HG02943 (cell line): ENCODE measurements at regions not wholly inside any gene's neighbourhood (a gene's known extent, or its start where the extent isn't known, plus 50 kb on each side); places are given as distances from the start of the nearest gene placed in this dataset.
"Not testable (repeated sequence)": the region's sequence is repeated elsewhere in the genome, so short reads cannot be mapped to it uniquely, and the experiment has no call there.

Experiments used
- ATAC-seq: cut with Tn5 transposase; IDR thresholded peaks from one replicate; pipeline ENCODE4 v1.9.1; 2021; ENCODE audit warnings: mild to moderate bottlenecking, low read depth, moderate library complexity; ENCODE audit not compliant: unreplicated experiment

DNA sequence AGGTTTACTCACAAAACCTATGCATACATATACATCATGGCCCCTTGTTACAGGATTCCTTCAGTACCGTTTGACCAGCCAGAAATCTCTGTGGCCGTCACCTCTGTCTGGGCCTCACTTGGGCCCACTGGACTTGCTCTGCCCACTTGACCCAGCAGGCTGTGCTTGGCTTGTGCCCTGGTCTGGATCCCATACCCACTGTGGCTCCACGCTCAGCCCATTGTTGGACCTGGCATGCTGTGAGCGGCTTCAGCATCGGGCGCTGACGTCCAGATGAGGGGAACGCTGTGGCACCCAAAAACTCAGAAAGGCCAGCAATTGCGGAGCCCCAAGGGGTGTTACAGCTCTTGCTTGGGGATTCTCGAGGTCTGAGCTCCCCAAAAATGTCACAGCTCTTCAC lies 733.6 kb downstream of the PLOD2 start:
- ATAC-seq, result no peak

DNA sequence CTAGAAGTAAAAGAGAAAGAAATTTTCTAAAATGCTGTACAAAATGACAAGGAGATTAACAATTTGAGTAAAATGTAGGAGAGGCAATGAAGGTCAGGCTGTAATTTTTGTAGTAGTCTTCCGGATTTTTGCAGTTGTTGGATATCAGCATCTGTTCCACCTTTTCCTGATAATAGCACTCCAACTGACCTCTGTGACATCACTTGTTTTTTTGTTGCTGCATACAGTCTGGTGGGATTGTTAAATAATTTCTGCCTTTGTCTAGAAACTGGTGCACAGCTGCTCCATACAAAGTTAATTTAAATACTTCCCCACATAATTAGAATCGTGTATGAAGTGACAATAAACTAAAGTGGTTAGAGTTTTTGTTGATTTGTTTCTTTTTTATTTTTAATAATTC lies 731.4 kb downstream of the PLOD2 start:
- no peak for ATAC-seq

DNA sequence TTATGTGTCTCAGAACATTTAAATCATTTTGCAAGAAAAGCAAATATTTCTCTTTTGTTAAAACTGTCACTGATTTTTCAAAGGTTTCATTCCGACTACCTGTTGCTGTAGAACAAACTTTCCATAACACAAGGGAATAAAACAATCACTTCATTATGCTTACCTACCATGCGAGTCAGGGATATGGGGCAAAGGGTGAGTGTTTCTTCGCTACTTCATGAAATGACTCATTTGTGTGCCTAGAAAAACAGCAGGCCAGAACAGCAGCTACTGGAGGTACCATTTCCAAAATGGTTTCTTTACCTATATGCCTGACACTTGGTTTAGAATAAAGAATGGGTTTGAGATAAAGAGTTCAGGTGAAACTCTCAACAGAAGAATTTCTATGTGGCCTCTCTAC lies 712.5 kb downstream of the PLOD2 start:
- no peak for ATAC-seq

DNA sequence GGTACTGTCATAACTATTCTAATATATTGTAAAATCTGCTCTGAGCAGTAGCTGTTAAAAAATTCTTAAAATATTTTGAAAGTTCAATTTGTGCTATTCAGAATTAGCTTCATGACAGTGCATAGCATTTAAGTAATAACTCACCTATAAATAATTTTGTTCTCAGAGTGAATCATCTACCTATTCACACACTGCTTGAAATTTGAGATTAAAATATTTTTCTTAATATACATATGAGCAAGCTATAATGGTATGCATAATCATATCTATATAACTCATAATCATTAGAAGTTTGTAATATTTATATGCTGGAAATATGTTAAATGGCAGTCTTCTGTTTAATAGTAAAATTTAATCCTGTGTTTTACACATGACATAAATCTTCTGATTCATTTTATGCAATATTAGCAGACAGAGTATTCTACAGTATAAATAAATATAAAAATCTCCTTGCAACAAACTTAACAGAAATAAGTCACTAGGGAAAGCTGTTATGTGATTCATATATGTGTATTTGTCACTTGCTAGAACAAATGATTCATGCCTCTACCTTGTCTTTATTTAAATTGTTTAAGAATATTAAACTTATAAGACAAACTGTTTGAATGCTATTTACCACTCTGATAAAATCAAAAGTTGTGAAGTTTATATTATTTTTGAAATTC lies 710.8 kb downstream of the PLOD2 start:
- no peak for ATAC-seq

DNA sequence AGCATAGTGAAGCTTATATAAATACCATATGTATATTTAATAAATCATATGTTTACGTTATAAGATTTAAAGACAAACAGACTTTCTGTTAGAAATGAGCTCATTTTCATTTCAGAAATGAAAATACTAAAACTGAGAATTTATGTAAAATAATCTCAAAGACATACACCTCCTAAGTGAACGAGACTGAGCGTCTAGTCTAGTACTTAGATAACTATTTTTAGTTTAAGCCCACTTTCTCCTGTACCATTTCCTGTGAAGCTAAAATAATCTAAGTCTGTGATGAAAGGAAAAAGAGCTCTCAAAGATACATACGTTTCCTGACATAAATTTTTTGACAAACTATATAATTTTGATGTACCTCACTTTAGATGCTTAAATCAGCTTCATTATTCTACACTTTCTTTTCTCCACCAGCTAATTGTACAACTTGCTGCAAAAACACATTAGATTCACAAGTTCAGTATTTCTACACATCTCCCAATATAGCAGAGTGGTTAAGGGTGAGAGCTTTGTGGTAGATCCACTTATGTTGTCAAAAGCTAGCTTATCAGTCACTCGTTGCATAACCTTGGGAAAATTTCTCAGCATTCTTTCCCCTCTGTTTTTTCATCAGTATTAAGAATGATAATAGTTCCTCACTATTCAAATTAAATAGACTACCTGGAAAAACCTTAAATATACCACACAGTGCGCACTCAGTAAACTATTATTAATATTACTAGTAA lies 703.0 kb downstream of the PLOD2 start:
- ATAC-seq, result no peak

DNA sequence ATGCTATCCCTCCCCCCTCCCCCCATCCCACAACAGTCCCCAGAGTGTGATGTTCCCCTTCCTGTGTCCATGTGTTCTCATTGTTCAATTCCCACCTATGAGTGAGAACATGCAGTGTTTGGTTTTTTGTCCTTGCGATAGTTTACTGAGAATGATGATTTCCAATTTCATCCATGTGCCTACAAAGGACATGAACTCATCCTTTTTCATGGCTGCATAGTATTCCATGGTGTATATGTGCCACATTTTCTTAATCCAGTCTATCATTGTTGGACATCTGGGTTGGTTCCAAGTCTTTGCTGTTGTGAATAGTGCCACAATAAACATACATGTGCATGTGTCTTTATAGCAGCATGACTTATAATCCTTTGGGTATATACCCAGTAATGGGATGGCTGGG lies 701.3 kb downstream of the PLOD2 start:
- ATAC-seq, result not testable (repeated sequence)

DNA sequence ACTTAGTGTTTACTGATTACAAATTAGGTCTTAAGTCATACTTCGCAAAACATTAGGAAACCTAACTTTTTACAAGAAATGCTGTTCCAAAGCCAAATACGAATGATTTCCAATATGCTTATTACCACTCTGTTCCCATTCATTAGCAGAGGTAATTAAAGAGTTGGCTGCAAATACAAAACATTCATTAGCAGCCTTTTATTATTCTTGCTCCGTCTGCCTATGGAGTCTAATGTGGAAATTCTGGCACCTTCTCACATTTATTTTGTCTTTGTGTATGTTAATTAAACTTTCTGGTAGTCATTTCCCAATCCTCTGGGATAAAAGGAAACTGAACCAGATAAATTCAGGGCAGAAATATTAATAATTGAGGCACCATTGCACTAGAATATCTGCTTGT lies 689.0 kb downstream of the PLOD2 start:
- ATAC-seq, result no peak

DNA sequence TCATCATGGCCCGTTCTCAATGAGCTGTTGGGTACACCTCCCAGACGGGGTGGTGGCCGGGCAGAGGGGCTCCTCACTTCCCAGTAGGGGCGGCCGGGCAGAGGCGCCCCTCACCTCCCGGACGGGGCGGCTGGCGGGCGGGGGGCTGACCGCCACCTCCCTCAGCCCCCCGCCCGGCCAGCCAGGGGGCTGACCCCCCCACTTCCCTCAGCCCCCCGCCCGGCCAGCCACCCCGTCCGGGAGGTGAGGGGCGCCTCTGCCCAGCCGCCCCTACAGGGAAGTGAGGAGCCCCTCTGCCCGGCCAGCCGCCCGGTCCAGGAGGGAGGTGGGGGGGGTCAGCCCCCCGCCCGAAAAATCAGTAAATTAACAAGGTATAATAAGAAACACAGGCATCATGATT lies 678.2 kb downstream of the PLOD2 start:
- ATAC-seq, result not testable (repeated sequence)

DNA sequence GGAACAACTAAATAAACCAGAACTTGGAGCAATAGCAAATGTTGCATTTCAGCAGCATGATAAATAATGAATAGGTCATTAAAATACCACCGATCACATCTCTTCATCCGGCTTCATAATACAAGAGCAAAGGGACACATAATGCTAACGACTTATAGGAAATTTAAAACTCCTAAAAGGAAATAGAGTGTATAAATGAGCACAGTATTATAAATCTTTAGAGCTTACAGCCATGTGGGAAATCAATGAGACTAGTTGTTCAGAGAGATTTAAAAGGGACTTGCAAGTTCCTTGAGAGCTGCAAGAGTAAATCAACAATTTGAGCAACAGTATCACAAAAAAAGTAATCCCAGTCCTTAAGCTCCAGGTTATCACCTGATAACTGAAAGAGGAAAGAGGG lies 677.0 kb downstream of the PLOD2 start:
- no peak for ATAC-seq

DNA sequence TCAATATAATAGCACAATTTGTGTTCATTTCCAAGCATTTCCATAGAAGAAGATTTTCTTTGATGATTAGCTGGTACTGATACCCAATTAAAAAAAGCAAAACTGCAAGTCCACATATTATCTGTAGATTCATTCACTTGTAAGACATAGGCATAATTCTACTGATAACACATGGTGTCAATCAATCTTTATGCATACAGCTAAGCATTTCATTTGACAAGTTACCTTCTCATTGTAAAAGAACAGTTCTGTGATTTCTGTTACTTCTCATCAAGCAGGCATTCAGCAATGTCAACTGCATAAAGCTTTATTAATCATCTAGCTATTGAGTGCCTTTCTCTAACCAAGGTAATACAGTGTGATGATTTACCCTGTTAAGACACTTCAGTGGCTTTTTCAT lies 672.0 kb downstream of the PLOD2 start:
- no peak for ATAC-seq

DNA sequence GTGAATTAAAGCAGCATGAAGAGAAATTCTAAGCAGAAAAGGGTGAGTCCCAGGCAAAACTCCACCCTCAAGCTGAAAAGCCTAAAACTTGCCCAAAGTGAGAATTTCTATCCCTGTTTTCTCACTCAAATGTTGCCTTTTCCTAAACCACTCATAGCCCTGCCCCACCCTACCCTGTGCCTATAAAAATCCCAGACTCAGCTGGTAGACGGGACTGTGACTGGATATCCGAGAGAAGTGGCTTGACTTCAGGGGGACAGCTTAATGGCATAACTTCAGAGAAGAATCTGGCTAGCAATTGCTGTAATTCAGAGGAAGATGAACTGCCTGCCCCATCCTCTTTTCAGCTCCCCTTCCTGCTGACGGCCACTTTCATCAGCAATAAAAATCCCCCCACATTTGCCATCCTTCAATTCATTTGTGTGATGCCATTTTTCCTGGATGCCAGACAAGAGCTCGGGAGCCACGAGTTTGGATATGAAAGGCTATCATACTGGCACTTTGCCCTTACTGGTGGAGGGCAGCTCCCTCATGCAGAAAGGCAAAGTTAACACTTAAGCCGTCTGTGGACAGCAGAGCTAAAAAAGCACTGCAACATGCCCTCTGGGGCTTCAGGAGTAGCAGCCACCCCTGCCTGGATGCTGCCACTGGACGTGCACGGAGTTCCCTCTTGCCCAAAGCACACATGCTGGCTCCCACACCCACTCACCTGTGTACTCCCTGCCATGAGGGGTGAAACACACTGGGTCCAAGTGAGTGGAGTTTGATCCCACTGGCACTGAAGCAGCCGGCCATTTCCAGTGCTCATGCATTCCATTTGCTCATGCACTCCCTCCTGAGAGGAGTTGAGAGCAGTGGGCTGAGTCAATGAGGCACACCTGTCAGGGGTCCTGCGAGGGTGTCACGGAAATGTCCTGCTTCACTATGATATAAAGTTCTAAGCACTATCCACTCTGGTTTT lies 670.6 kb downstream of the PLOD2 start:
- ATAC-seq, result no peak

DNA sequence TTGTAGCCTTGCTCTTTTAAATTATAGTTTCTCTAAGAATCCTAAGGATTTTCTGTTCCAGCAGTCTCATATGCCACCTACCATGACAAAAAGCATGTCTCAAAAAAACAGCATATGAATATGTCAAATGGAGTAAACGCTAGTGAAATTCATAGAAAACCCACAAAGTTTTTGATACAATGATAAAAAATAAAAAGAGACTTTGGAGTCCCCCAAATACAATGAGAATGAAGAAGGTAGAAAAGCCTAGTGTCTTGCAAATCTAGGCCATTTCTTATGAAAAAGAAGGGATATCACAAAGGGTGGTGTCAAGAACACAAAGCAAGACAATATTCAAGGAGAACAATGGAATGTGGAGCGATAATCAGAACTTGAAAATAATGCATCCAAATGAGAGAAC lies 668.5 kb downstream of the PLOD2 start:
- no peak for ATAC-seq

DNA sequence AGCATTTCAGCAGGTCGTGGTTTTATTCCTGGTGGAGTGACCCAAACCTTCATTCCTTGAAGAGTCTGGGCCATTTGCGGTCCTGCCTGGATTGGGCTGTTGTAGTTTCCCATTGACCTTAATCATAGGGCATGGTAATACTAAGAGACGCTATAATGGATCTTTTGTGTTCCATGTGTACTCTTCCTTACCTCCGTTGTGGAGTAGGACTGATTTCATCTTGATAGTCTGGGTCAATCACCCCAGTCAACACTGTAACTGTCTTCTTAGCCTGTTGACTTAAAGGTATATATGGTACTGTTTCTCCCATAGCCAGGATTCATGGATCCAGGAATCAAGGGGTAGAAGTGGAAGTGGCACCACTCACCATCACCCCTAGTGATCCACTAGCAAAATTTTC lies 643.6 kb downstream of the PLOD2 start:
- ATAC-seq, result not testable (repeated sequence)

DNA sequence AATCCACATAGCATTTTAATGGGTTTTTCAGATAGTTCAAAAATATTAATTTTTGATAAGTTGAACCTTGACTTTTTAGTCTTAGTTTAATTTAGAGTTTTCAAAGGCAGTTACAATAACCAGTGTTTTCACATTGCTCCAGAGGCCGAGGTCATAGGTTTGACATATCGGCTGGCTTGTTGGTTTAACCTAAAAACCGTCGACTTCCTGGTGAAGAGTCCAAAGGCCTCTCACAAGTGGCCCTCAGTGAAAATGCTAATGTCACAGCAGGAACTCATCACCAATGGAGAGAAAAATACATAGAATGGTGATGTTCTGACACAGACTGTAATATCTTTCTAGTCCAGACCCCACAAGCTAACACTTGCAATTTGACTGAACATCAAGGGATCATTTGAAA lies 642.3 kb downstream of the PLOD2 start:
- ATAC-seq, result no peak

DNA sequence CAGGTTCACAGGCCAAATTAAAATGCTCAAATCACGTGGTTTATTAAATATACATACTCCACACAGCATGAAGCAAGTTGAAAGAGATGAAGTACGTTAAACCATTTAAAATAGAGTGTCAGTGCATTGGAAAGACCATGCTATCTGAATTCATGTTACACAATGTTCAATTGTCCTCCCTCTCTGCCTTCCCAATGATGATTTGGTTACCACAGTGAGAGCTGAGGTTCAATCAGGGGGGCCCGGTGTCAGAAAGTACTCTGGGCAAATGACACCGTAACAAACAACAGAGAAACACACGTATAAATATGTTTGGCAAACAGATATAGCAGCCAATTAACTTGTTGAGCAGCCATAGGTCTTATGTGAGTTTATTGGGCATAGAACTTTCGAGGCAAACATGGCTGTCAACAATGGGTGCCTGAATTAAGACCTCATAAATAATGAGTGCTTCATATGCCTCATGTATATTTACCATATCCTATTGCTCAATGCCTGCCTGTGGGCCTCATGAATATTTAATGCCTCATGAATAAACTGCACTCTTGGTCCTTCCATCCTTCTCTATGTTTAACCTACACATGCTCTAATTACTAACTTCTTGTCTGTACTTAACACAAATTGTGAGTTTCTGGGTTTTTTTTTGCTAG lies 641.5 kb downstream of the PLOD2 start:
- no peak for ATAC-seq

DNA sequence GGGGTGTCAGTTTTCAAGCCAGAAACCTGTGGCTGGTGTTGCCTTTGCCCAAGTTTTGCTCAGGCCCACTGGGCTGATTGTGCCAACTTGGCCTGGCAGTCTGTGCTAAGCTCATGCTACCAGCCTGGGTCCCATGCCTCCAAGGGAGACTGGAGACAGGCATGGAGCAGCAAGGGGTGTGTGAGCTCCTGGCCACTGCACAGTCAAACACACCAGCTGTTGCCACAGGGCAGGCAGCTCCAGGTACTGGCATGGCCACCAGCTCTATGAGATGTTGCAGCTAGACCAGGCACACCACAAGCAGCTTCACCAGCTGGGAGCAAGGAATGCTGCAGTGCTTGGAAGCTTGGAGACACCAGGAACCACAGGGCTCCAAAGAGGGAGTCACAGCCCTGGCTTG lies 638.8 kb downstream of the PLOD2 start:
- no peak for ATAC-seq

DNA sequence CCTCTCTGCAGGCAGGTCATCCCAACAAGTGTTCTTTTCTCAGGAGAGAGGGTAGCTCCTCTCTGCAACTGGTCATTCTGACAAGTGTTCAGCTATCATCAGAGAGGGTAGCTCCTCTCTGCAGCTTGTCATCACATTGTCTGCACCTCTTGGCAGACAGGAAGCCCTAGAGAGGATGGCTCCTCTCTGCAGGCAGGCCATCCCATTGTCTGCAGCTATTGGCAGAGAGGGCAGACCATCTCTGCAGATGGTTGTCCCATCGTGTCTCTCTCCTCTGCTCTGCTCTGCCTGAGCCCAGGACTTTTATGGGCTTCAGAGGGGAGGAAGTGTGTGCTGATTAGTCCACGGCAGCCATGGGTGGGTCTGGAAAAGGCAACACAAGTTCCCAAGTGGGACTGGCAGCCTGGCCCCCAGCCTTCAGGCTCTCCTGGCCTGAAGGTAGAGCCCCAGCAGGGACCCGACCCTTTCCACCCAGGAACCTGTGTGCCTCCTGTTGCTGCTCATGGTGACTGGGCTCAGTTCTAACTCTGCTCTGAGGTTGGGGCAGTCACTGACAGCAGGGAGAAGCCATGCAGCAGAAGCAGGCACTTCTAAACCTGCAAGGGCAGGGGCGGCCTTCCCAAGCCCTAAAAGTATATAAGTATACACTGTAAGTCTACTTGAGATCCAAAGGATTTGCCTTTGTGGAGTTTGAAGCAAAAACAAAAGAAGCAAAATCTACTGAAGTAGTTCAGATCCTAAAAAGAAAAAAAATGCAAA lies 637.9 kb downstream of the PLOD2 start:
- ATAC-seq, result no peak

DNA sequence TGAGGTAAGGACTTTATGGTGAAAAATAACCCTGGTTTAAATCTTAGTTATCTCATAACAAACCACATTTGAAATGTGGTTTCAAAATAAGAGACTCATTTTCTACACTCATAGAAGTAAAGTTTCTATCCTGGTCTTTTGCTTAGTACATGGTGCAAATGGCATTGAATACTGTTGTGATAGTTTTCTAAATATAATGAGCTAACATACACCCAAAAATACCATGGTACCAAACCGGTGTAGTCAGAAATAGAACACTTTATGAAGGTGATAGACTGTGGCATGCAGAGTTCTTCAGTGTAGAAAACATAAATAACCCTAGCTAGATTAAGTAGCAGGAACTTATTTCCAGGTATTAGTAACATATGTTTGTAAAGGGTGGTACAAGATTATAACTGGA lies 629.4 kb downstream of the PLOD2 start:
- no peak for ATAC-seq

DNA sequence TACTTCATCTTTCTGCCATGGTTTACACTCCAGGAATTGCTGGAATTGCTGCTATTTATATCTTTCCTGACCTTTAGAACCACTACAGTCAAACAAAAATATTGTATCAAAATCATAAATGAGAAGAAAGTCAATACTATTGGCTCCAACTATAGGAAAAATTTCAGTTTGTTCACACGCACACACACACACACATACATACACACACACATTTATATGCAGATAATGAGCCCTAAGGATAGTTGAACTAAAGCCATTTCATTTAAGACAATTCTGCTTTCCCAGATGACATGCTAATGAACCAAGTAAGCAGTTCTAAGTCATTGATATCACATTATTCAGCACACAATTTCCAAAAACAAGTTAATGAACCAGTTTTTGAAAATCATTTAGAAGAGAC lies 627.3 kb downstream of the PLOD2 start:
- no peak for ATAC-seq

DNA sequence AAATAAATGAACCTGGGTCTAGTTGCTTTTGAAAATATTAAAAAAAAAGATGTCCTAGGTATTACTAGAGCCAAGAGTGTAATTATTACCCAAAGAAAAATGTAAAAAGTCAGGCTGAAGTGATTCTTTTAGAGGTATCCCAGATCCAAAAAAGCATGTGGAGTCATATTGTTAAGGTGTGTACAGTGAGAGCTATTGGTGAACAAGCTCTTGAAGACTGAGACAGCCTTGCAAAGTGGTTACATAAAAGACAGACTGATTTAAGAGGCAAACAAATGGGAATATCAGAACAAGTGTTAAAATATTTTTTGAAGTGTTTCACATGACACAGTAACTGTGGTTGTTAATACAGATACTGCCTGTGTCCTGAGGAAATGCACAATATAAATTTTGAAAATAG lies 624.5 kb downstream of the PLOD2 start:
- no peak for ATAC-seq
